Activated B cell treated with CpG ODN at 0.5 μM for 24 hours (primary cell): ENCODE measurements at regions not wholly inside any gene's neighbourhood (a gene's known extent, or its start where the extent isn't known, plus 50 kb on each side); places are given as distances from the start of the nearest gene placed in this dataset.
A peak's percentile ranks its signal among the peaks of the same experiment; 100 is the strongest.

Experiments
- ATAC-seq: fragments of 200-7000 bp; cut with Tn5 transposase; one replicate; pipeline ENCODE4 v1.10.0; 2021; ENCODE audit warnings: low read depth, mild to moderate bottlenecking, moderate library complexity
- CTCF ChIA-PET: fragments of 350-600 bp; sonication (Branson Sonifier 250); formaldehyde crosslinking; loops from one replicate; lab custom pipeline; 2021; ENCODE audit warnings: antibody characterized with exemption; lab: Charles Lee
- POLR2A ChIA-PET: fragments of 350-600 bp; sonication (Branson Sonifier 250); formaldehyde crosslinking; loops from one replicate; lab custom pipeline; 2021; ENCODE audit warnings: antibody characterized with exemption; lab: Charles Lee
- DNase-seq: peaks from one replicate; pipeline ENCODE4 v3.0.0; 2022
- H3K27ac Mint-ChIP-seq: one replicate; pipeline ENCODE4 v1.8.0; 2020; ENCODE audit warnings: mixed read lengths
- H3K27me3 Mint-ChIP-seq: one replicate; pipeline ENCODE4 v1.8.0; 2021; ENCODE audit warnings: mixed read lengths
- H3K36me3 Mint-ChIP-seq: one replicate; pipeline ENCODE4 v1.8.0; 2021; ENCODE audit warnings: low read depth, mixed read lengths
- H3K4me1 Mint-ChIP-seq: one replicate; pipeline ENCODE4 v1.8.0; 2021; ENCODE audit warnings: mixed read lengths
- H3K4me3 Mint-ChIP-seq: one replicate; pipeline ENCODE4 v1.8.0; 2020; ENCODE audit warnings: mild to moderate bottlenecking, mixed read lengths
- H3K9me3 Mint-ChIP-seq: one replicate; pipeline ENCODE4 v1.8.0; 2020; ENCODE audit warnings: mixed read lengths
- CTCF ChIP-seq: fragments of 200-600 bp; IDR thresholded peaks from one replicate; pipeline ENCODE4 v1.8.0; 2022; ENCODE audit warnings: antibody characterized with exemption, mild to moderate bottlenecking
- intact Hi-C: fragments of 100-400 bp; cut with micrococcal nuclease; formaldehyde crosslinking; loops from one replicate; pipeline ENCODE4 v1.15.1; 2024

GRCh38 chr1:4028139-4028501, 128.0 kb upstream of the C1orf174 start:
- no peak for ATAC-seq
- peaks cover 63% of the 10 kb centered on the region for H3K4me1 Mint-ChIP-seq
- DNase-seq: no peak
- H3K36me3 Mint-ChIP-seq: no peaks in the 10 kb centered on the region
- peaks cover 3% of the 10 kb centered on the region for H3K9me3 Mint-ChIP-seq
- ChIA-PET CTCF (no interaction called here), POLR2A (interaction anchor here (1.0 kb wide), 1 partner anchor 16 kb away, joined by 3 read pairs; no protein-coding TSS in a partner anchor)
- no peaks in the 10 kb centered on the region for H3K27me3 Mint-ChIP-seq
- H3K4me3 Mint-ChIP-seq: peak overlapping the region; percentile 28
- H3K27ac Mint-ChIP-seq: peak overlapping the region; percentile 75
- no peak for TF ChIP-seq CTCF
- intact Hi-C loops: no loop called here

GRCh38 chr1:4029376-4029775, 129.3 kb upstream of the C1orf174 start:
- Mint-ChIP-seq H3K4me3 (no peak overlapping the region), H3K36me3 (no peaks in the 10 kb centered on the region), H3K27me3 (no peaks in the 10 kb centered on the region), H3K9me3 (peaks cover 3% of the 10 kb centered on the region), H3K4me1 (peaks cover 54% of the 10 kb centered on the region), H3K27ac (no peak overlapping the region)
- ATAC-seq (no peak), DNase-seq (no peak)
- no peak for TF ChIP-seq CTCF
- ChIA-PET CTCF (no interaction called here), POLR2A (interaction anchor here (1.1 kb wide), 1 partner anchor 20 kb away, joined by 3 read pairs; no protein-coding TSS in a partner anchor)
- intact Hi-C loops: no loop called here

GRCh38 chr1:4032571-4032970, 132.5 kb upstream of the C1orf174 start:
- intact Hi-C loops: no loop called here
- DNase-seq (no peak), ATAC-seq (no peak)
- Mint-ChIP-seq H3K27me3 (no peaks in the 10 kb centered on the region), H3K27ac (no peak overlapping the region), H3K4me3 (no peak overlapping the region), H3K4me1 (peaks cover 25% of the 10 kb centered on the region), H3K9me3 (peaks cover 3% of the 10 kb centered on the region), H3K36me3 (no peaks in the 10 kb centered on the region)
- ChIA-PET CTCF (no interaction called here), POLR2A (no interaction called here)
- TF ChIP-seq CTCF: no peak

- no peak for DNase-seq
- no peaks in the 10 kb centered on the region for H3K36me3 Mint-ChIP-seq
- ChIA-PET CTCF (no interaction called here), POLR2A (no interaction called here)
- H3K4me1 Mint-ChIP-seq: peaks cover 23% of the 10 kb centered on the region
- peaks cover 3% of the 10 kb centered on the region for H3K9me3 Mint-ChIP-seq
- ATAC-seq: no peak
- no peaks in the 10 kb centered on the region for H3K27me3 Mint-ChIP-seq
- TF ChIP-seq CTCF: no peak
- no peak overlapping the region for H3K27ac Mint-ChIP-seq
- H3K4me3 Mint-ChIP-seq: no peak overlapping the region
- intact Hi-C loops: no loop called here
Measured at GRCh38 chr1:4033129-4033676, 133.1 kb upstream of the C1orf174 start.

- H3K9me3 Mint-ChIP-seq: peaks cover 5% of the 10 kb centered on the region
- no peaks in the 10 kb centered on the region for H3K36me3 Mint-ChIP-seq
- no peak for DNase-seq
- intact Hi-C loops: no loop called here
- CTCF ChIA-PET: no interaction called here
- H3K4me1 Mint-ChIP-seq: peaks cover 21% of the 10 kb centered on the region
- H3K27ac Mint-ChIP-seq: no peak overlapping the region
- no peak for TF ChIP-seq CTCF
- ATAC-seq: no peak
- no peaks in the 10 kb centered on the region for H3K27me3 Mint-ChIP-seq
- H3K4me3 Mint-ChIP-seq: no peak overlapping the region
- POLR2A ChIA-PET: no interaction called here
Measured at GRCh38 chr1:4033713-4034112, 133.6 kb upstream of the C1orf174 start.
